Panc1 (cell line): ENCODE measurements at regions not wholly inside any gene's neighbourhood (a gene's known extent, or its start where the extent isn't known, plus 50 kb on each side); places are given as distances from the start of the nearest gene placed in this dataset.

Source experiments
- POLR2AphosphoS5 ChIP-seq: IDR thresholded peaks from 2 replicates; pipeline ENCODE4 v1.6.1; 2012; ENCODE audit warnings: mild to moderate bottlenecking, low read depth, low read length, moderate library complexity
- TF ChIP-seq, protein P1 (sequence below), 2 experiments: IDR thresholded peaks; 2 replicates each; pipeline ENCODE4 v1.6.1; 2011 to 2012; ENCODE audit warnings: low read depth in 2 of 2, control low read depth in 1 of 2, low read length in 1 of 2, mild to moderate bottlenecking in 1 of 2, moderate library complexity in 1 of 2; ENCODE audit not compliant: insufficient read depth in 1 of 2
- TF ChIP-seq, protein P2 (sequence below): fragments of 450-650 bp; IDR thresholded peaks from 2 replicates; pipeline ENCODE4 v1.5.1; 2017; ENCODE audit warnings: mild to moderate bottlenecking

DNA sequence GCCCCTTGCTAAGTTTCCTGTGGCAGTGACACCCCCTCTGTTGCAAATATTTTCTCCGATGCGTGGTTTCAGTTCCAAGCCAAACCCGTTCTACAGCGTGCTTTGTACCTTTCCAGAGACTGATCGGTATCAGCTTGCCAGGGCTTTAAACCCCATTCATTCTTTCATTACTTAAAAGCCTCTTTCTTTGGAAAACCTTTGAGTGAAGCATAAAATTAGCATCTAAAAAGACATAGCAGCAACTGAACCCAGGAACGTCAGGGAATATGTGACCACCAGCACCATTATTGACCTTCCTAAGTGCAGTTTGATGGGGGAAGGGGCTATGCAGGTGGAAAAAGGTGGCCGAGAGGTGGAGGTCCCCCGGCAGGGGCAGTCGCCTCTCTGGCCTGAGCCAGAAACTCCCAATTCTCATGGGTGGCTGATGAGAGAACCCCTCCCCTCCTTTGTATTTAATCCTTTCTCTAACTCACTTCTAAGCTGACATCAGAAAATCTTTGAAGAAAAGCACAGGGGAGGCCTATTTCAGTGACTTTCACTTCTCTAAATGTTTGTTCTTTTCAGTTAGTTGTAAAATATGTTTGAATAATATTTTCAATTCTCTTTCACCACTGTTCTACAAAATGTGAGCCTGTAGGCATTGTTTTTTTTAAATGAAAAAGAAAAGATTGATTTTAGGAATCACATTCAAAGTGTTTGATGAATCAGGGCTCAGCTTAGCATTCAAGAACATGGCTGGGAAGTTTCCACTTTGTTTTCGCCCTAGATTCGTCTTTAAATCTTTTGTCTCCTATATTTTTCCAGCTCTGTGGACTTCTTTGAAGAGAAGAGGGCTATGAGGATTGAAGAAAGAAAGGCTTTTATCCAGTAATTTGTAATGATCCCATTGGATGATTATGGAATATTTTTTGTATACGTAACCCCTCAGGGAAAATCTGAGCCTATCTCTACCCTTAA, 89.2 kb downstream of the RSPH3 start:
- TF ChIP-seq, protein P1, sequence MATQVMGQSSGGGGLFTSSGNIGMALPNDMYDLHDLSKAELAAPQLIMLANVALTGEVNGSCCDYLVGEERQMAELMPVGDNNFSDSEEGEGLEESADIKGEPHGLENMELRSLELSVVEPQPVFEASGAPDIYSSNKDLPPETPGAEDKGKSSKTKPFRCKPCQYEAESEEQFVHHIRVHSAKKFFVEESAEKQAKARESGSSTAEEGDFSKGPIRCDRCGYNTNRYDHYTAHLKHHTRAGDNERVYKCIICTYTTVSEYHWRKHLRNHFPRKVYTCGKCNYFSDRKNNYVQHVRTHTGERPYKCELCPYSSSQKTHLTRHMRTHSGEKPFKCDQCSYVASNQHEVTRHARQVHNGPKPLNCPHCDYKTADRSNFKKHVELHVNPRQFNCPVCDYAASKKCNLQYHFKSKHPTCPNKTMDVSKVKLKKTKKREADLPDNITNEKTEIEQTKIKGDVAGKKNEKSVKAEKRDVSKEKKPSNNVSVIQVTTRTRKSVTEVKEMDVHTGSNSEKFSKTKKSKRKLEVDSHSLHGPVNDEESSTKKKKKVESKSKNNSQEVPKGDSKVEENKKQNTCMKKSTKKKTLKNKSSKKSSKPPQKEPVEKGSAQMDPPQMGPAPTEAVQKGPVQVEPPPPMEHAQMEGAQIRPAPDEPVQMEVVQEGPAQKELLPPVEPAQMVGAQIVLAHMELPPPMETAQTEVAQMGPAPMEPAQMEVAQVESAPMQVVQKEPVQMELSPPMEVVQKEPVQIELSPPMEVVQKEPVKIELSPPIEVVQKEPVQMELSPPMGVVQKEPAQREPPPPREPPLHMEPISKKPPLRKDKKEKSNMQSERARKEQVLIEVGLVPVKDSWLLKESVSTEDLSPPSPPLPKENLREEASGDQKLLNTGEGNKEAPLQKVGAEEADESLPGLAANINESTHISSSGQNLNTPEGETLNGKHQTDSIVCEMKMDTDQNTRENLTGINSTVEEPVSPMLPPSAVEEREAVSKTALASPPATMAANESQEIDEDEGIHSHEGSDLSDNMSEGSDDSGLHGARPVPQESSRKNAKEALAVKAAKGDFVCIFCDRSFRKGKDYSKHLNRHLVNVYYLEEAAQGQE (IDR thresholded peaks at IDR 0.05; ENCODE audit: insufficient read depth in 1 of 2, low read depth in 2 of 2, low read length in 1 of 2) = no peak
- TF ChIP-seq, protein P2, sequence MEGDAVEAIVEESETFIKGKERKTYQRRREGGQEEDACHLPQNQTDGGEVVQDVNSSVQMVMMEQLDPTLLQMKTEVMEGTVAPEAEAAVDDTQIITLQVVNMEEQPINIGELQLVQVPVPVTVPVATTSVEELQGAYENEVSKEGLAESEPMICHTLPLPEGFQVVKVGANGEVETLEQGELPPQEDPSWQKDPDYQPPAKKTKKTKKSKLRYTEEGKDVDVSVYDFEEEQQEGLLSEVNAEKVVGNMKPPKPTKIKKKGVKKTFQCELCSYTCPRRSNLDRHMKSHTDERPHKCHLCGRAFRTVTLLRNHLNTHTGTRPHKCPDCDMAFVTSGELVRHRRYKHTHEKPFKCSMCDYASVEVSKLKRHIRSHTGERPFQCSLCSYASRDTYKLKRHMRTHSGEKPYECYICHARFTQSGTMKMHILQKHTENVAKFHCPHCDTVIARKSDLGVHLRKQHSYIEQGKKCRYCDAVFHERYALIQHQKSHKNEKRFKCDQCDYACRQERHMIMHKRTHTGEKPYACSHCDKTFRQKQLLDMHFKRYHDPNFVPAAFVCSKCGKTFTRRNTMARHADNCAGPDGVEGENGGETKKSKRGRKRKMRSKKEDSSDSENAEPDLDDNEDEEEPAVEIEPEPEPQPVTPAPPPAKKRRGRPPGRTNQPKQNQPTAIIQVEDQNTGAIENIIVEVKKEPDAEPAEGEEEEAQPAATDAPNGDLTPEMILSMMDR = no peak
- TF ChIP-seq POLR2AphosphoS5 = no peak
